ENCODE measurements at regions not wholly inside any gene's neighbourhood (a gene's known extent, or its start where the extent isn't known, plus 50 kb on each side); places are given as distances from the start of the nearest gene placed in this dataset.
"Not testable (repeated sequence)": the region's sequence is repeated elsewhere in the genome, so short reads cannot be mapped to it uniquely, and the experiment has no call there.

- no peak for TF ChIP-seq ZFX (IDR thresholded peaks at IDR 0.05; ENCODE audit: borderline replicate concordance)
- TF ChIP-seq CTCF (IDR thresholded peaks at IDR 0.05) = no peak
- H3K27ac ChIP-seq = no peak overlapping the region
Measured at GRCh38 chr12:59056966-59057365, 136.7 kb upstream of the LRIG3 start.

- TF ChIP-seq CTCF (IDR thresholded peaks at IDR 0.05) (no peak), ZFX (IDR thresholded peaks at IDR 0.05; ENCODE audit: borderline replicate concordance) (no peak)
- H3K27ac ChIP-seq = no peak overlapping the region
Measured at GRCh38 chr12:59055204-59055860, 135.0 kb upstream of the LRIG3 start.

DNA sequence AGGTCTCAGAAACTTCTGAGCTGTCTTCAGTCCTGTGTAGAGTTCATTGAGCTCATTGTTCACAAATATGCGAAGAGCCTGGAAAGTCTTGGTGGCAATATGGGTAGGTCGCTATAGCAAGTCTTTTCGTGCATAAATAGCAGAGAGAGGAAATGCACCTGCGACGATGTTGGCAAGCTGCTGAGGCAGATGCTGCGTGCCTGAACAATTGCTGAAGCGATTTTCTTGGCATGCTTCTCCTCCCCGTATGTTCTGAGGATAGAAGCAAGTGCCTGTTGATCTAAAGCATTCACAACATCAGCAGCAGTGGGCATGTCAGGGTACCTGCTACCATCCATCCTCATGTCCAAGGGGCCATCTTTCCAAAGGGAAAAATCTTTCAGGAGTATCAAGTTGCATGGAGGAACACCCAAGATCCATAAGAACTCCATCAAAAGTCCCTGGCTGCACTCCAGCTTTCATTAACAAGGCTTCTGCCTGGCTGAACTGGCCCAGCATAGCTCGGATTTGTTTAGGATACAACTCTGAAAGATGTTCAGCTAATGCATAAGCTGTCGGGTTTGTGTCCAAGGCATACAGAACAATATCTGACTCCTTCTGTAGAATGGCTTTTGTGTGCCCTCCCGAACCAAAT, 133.1 kb upstream of the LRIG3 start:
- not testable (repeated sequence) for H3K27ac ChIP-seq

DNA sequence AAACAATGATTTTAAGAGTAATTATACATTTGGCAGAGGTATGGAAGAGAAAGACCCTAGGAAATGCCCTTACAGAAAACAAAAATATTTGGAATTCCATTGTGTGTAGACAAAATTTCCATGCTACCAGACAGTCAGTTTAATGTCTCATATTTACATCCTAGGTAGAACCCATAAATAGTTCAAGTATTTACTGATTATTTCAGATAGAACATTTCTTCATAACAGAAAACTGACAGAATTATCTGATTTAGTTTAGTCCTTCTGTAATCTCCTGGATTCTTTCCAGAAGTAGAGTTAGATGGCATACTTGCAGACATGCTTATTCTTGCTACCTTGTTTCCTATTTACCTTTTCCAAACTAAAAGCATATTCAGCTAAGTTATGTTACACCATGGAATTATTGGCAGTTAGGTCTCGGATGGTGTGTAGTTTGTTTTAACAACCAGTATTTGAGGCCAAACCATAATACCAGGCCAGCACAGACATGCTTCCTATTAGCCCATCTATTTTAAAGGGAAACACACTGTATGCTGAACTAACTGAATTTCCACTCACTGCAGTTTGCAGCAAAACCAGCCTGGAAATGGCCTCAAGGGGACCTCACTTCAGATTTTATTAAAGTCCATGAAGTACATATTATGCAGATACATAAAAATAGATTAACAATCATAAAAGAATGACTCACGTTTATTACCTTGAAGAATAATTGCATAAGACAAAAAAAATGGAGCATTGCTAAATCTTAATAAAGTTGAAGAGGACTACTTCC, 126.6 kb upstream of the LRIG3 start:
- no peak overlapping the region for H3K27ac ChIP-seq
- TF ChIP-seq ZFX (IDR thresholded peaks at IDR 0.05; ENCODE audit: borderline replicate concordance) (no peak), CTCF (IDR thresholded peaks at IDR 0.05) (no peak)

- H3K27ac ChIP-seq = no peak overlapping the region
- TF ChIP-seq CTCF (IDR thresholded peaks at IDR 0.05) (no peak), ZFX (IDR thresholded peaks at IDR 0.05; ENCODE audit: borderline replicate concordance) (no peak)
Measured at GRCh38 chr12:59044791-59045190, 124.5 kb upstream of the LRIG3 start.

DNA sequence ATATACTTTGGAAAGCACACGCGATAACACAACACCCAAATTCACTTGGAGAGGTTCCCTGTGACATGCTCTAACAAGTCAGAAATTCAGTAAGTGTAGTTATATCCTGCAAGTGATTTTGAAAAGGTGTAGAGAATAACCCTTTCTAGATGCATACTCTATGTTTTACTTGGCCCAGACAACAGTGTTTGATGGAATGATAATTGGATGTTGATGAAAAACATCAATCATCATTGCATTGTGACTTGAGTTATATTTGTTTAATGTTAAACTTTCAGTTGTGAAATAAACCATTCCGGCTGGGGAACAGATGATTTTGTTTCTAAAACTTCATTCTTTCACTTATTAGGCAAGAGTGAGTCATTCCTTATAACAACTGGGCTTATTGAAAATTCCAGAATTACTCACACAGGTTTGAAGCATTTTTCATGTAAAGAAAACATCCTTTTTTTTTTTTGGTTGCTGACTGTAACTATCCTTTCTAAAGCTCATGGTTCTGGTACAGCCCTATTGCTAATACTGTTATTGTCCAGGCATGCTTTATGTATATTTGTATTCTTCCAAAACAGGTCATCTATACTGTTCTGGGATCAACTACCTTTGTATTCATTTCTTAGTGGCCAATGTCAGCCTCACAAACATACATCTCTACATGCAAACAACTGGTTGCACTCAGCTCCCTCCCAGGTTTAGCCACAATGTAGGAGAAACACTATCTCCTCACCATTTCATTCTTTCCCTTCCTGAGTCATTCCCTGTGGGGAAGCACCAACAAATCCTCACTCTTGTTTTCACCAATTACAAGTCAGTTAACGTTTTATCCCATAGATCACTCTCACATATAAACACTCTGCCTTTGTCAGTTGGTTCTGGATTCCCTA, 121.2 kb upstream of the LRIG3 start:
- TF ChIP-seq CTCF (IDR thresholded peaks at IDR 0.05) (no peak), ZFX (IDR thresholded peaks at IDR 0.05; ENCODE audit: borderline replicate concordance) (no peak)
- H3K27ac ChIP-seq = no peak overlapping the region

GRCh38 chr12:59040656-59041055, 120.4 kb upstream of the LRIG3 start:
- H3K27ac ChIP-seq = no peak overlapping the region
- no peak for TF ChIP-seq CTCF (IDR thresholded peaks at IDR 0.05)
- no peak for TF ChIP-seq ZFX (IDR thresholded peaks at IDR 0.05; ENCODE audit: borderline replicate concordance)

Data from 22Rv1 (cell line).